Esophagus (tissue), 2 donors: ENCODE measurements at regions not wholly inside any gene's neighbourhood (a gene's known extent, or its start where the extent isn't known, plus 50 kb on each side); places are given as distances from the start of the nearest gene placed in this dataset.

Experiments
- H3K27ac ChIP-seq, 2 donors: one replicate each; pipeline ENCODE4 v1.5.1; 2013; ENCODE audit warnings: low read depth in 2 of 2, mild to moderate bottlenecking in 2 of 2, inconsistent platforms in 1 of 2, low read length in 1 of 2, moderate library complexity in 1 of 2
- H3K27me3 ChIP-seq, 2 donors: one replicate each; pipeline ENCODE4 v1.6.1; 2013; ENCODE audit warnings: low read length in 2 of 2, control low read depth in 1 of 2, mild to moderate bottlenecking in 1 of 2; ENCODE audit not compliant: insufficient read depth in 2 of 2, control insufficient read depth in 1 of 2
- H3K36me3 ChIP-seq, 2 donors: one replicate each; pipeline ENCODE4 v1.6.1; 2013; ENCODE audit warnings: low read length in 1 of 2; ENCODE audit not compliant: control insufficient read depth in 2 of 2, insufficient read depth in 2 of 2
- H3K4me1 ChIP-seq, 2 donors: one replicate each; pipeline ENCODE4 v1.6.1; 2013; ENCODE audit warnings: low read length in 1 of 2; ENCODE audit not compliant: control insufficient read depth in 2 of 2, insufficient read depth in 2 of 2
- H3K4me3 ChIP-seq, 2 donors: one replicate each; pipeline ENCODE4 v1.5.1; 2013; ENCODE audit warnings: low read length in 2 of 2, mild to moderate bottlenecking in 2 of 2, low read depth in 1 of 2, moderate library complexity in 1 of 2
- H3K9me3 ChIP-seq, 2 donors: one replicate each; pipeline ENCODE4 v1.6.1; 2013; ENCODE audit warnings: mild to moderate bottlenecking in 2 of 2, low read depth in 1 of 2, low read length in 1 of 2, moderate library complexity in 1 of 2; ENCODE audit not compliant: control insufficient read depth in 2 of 2, insufficient read depth in 1 of 2
- WGBS, 2 donors: extraction: QIAGEN DNeasy Blood & Tissue Kit; methylation state at CpG; one replicate each; pipeline ENCODE4 v1.1.7; 2013; 5-methylcytosine and 5-hydroxymethylcytosine counted together
- donor health status: healthy with polysubstance abuse.
- donor health status: Bipolar disorder and iron deficiency.

- Histone ChIP-seq H3K9me3 (no peaks in the 10 kb centered on the region), H3K4me3 (no peak overlapping the region), H3K36me3 (no peaks in the 10 kb centered on the region), H3K27me3 (no peaks in the 10 kb centered on the region), H3K27ac (no peak overlapping the region), H3K4me1 (no peaks in the 10 kb centered on the region)
Measured at GRCh38 chr12:58443273-58443980, 476.9 kb downstream of the LRIG3 start.

DNA sequence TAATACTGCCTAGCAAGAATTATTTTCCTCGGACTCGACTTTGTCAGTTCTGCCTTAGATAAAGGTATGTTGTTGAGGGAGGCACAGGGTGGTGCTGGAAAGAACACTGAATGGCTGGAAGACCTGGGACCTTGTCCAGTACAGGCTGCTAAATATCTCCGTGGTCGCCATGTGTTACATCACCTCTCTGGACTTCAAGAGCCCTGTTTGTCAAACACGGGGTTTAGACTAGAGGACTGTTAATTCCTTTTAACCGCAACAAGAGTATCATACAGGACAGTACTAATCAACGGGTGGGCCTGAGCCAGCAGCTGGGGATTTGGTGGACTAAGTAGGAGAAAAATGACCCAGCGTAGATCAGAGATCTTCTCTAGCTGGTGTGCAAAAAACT lies 476.3 kb downstream of the LRIG3 start:
- Histone ChIP-seq H3K27ac (no peak overlapping the region), H3K4me1 (no peaks in the 10 kb centered on the region), H3K9me3 (no peaks in the 10 kb centered on the region), H3K36me3 (no peaks in the 10 kb centered on the region), H3K4me3 (no peak overlapping the region), H3K27me3 (no peaks in the 10 kb centered on the region)
- 74 to 79% methylated on average over 8 of the region's 8 CpGs for WGBS, 2 donors

GRCh38 chr12:58450868-58451482 lies 469.3 kb downstream of the LRIG3 start:
- H3K27me3 ChIP-seq: no peaks in the 10 kb centered on the region
- H3K4me1 ChIP-seq: no peaks in the 10 kb centered on the region
- no peak overlapping the region for H3K4me3 ChIP-seq
- H3K27ac ChIP-seq: no peak overlapping the region
- H3K9me3 ChIP-seq: no peaks in the 10 kb centered on the region
- WGBS, 2 donors: 69 to 83% methylated on average over 2 of the region's 2 CpGs
- H3K36me3 ChIP-seq: no peaks in the 10 kb centered on the region

GRCh38 chr12:58452546-58452945 lies 467.8 kb downstream of the LRIG3 start:
- Histone ChIP-seq H3K27ac (no peak overlapping the region), H3K4me3 (no peak overlapping the region), H3K4me1 (no peaks in the 10 kb centered on the region), H3K27me3 (no peaks in the 10 kb centered on the region), H3K36me3 (no peaks in the 10 kb centered on the region), H3K9me3 (no peaks in the 10 kb centered on the region)
- WGBS, 2 donors: 44 to 82% methylated on average over 2 of the region's 2 CpGs

GRCh38 chr12:58453306-58453705 lies 467.0 kb downstream of the LRIG3 start:
- H3K4me1 ChIP-seq: no peaks in the 10 kb centered on the region
- no peak overlapping the region for H3K27ac ChIP-seq
- 78 to 94% methylated on average over 3 of the region's 3 CpGs for WGBS, 2 donors
- H3K4me3 ChIP-seq: no peak overlapping the region
- H3K27me3 ChIP-seq: no peaks in the 10 kb centered on the region
- no peaks in the 10 kb centered on the region for H3K36me3 ChIP-seq
- no peaks in the 10 kb centered on the region for H3K9me3 ChIP-seq

DNA sequence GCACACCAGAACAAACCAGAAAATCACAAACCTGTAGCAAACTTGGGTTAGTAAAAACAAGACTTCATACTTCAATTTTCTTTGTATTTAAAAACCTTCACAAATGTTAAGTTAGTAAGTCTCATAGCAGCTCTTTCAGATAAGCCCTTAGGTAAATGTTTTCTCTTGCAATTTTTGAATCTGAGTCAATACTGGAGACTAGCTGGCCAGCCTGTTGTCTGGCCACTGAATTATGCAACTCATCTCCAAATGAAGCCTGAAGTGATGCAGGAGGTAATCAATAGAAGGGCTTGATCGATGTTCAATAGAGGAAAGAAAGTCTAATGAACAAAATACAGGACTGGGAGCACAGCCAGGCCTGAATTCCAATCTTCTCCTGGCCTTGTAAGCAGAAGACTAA lies 465.2 kb downstream of the LRIG3 start:
- Histone ChIP-seq H3K4me1 (no peaks in the 10 kb centered on the region), H3K9me3 (no peaks in the 10 kb centered on the region), H3K36me3 (no peaks in the 10 kb centered on the region), H3K27ac (no peak overlapping the region), H3K27me3 (no peaks in the 10 kb centered on the region), H3K4me3 (no peak overlapping the region)
- 58 to 69% methylated on average over 1 of the region's 1 CpG for WGBS, 2 donors

DNA sequence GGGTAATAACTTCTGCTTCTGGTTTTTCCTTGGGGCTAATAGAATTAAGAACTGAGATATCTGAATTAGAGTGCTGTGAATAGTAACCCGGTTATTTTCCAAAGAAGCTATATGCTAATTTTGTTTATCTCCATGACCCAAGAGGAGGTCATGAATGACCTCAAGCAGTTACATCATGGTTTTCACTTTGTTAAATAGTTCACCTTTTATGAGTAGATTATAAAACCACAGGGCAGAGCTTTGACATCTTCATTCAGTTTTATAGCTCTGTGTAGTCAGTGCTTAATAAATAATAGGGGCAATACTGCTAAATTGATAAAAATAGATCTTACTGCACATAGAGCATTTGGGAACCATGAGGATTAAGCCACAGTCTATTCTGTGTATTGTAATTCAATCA lies 462.2 kb downstream of the LRIG3 start:
- WGBS, 2 donors: 82 to 85% methylated on average over 1 of the region's 1 CpG
- Histone ChIP-seq H3K27ac (no peak overlapping the region), H3K36me3 (no peaks in the 10 kb centered on the region), H3K4me3 (no peak overlapping the region), H3K4me1 (no peaks in the 10 kb centered on the region), H3K27me3 (no peaks in the 10 kb centered on the region), H3K9me3 (no peaks in the 10 kb centered on the region)

DNA sequence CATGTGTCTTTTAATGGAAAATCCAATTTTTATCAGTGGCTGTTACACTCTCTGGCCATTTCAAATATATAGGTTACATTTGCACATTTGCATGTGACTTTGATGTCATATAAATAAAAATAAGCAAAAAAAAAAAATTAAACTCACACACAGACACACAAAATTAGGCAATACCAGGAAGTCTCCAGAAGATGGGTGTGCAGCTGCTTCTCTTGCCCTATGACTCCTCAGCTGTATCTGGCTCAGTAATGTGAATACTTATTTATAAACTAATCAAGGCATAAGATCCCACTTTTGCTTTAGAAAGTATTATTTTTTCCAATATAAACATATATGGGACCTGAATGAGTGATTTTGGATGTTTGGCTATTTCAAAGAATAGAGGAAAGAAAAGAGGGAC lies 461.1 kb downstream of the LRIG3 start:
- no peaks in the 10 kb centered on the region for H3K4me1 ChIP-seq
- no peak overlapping the region for H3K4me3 ChIP-seq
- no peaks in the 10 kb centered on the region for H3K36me3 ChIP-seq
- no peak overlapping the region for H3K27ac ChIP-seq
- H3K9me3 ChIP-seq: no peaks in the 10 kb centered on the region
- no peaks in the 10 kb centered on the region for H3K27me3 ChIP-seq

GRCh38 chr12:58463051-58463450 lies 457.3 kb downstream of the LRIG3 start:
- Histone ChIP-seq H3K27me3 (no peaks in the 10 kb centered on the region), H3K4me1 (no peaks in the 10 kb centered on the region), H3K9me3 (peaks cover 0 to 6% of the 10 kb centered on the region in 2 donors), H3K36me3 (no peaks in the 10 kb centered on the region), H3K4me3 (no peak overlapping the region), H3K27ac (no peak overlapping the region)
- WGBS, 2 donors: 74 to 77% methylated on average over 3 of the region's 3 CpGs

DNA sequence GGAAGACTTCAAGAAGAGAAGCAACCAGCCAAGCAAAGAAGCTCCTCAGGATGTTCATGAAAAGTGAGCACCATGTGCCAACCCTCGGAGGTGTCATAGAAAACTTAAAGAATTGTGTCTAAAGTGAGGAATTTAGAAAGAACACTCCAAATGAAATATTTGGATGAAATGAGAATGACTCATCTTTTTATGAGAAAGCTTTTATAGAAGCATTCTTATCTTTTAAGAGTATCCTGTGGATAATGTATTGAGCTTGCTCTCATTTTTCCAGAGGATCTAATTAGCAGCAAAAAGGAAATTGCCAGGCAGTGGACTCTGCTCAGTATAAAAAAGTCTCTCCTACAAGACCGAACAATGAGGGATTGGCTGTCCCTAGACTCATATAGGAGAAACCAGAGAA lies 454.9 kb downstream of the LRIG3 start:
- Histone ChIP-seq H3K27me3 (no peaks in the 10 kb centered on the region), H3K4me1 (no peaks in the 10 kb centered on the region)
- WGBS, 2 donors: 83 to 85% methylated on average over 2 of the region's 2 CpGs

More for the DNA sequence above, 454.9 kb downstream of the LRIG3 start:
- H3K4me3 ChIP-seq: no peak overlapping the region
- peaks cover 0 to 6% of the 10 kb centered on the region in 2 donors for H3K9me3 ChIP-seq
- H3K36me3 ChIP-seq: no peaks in the 10 kb centered on the region
- H3K27ac ChIP-seq: no peak overlapping the region
